ENCODE measurements at regions not wholly inside any gene's neighbourhood (a gene's known extent, or its start where the extent isn't known, plus 50 kb on each side); places are given as distances from the start of the nearest gene placed in this dataset.
"Not testable (repeated sequence)": the region's sequence is repeated elsewhere in the genome, so short reads cannot be mapped to it uniquely, and the experiment has no call there.

DNA sequence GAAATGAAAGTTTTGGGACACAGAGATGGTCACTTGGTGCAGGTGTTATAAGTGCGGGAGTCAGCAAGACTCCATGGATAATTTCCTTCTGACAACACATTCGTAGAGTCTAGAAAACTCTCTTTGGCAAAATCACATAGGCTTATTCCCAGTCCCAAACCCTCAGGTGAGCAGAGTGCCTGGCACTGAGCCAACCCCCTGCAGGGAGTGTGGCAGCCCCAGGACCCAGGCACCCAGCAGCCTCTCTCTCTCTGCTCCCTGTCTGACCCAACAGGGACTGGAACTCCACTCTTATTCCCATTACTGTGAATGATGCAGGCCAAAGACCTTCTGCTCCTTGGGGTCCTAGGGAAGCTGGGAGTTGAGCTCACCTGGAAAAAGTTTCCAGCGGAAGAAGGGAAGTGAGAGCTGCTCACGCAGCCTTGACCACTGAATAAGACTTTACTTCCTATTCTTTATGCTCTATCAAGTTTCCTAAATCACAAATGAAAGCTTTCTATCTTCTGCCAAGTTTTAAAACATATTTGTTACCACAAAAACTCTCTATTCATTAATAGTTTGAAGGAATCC, 132.6 kb upstream of the ETV3 start:
- DNase-seq (ENCODE audit: low read depth in 1 of 2, low spot score in 1 of 2): no peak

DNA sequence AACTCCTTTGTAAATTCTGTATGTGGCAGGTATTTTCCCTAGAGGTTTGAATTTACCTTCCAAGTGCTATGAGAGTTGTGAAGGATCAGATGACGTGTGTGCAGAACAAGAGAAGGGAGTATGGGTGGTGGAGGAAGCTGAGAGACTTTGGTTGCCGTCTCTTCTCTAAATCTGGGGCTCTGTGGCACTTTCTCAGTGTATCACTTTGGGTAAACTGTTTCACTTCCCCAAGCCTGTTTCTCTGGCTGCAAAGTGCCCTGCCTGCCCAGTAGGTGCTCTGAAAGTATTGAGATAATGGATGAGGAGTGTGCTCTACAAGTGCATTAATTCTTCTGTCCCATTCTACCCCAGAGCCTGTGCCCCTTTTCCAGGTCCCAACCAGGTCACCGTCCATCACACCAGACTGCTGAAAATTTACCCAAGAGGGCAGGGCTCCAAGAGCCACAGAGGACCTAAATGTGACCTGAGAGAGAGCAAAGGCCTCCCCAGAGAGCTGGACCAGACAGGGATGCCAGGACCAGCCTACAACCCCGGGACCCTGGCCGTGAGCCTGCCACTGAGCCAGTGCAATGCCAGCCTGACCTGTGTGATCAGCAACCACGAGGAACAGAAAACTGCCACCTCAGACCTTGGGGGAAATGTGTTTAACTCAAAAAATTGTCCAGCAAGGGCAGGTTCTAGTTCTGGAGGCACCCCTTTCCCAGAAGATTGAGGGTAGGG, 131.6 kb upstream of the ETV3 start:
- DNase-seq (ENCODE audit: low read depth in 1 of 2, low spot score in 1 of 2): no peak

GRCh38 chr1:157262891-157263290, 124.7 kb upstream of the ETV3 start:
- no peak for DNase-seq (ENCODE audit: low read depth in 1 of 2, low spot score in 1 of 2)

DNA sequence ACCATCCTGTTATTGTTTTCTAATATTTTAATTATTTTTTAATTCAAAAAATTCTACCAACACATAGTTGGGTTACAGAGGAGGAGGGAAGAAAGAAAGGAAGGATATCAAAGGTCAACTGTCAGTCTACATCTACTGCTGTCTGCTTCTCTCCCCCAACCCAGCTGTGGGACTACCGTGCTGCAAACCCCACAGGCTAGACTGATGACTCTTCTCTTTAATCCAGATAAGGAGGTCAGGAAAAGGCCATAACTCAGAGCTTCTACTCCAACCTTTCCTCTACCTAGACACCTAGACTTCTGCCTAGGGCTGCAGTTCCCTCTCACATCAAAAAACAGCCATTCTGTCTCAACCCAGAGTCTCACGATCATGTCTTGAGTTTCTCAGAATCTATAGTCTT, 124.2 kb upstream of the ETV3 start:
- DNase-seq (ENCODE audit: low read depth in 1 of 2, low spot score in 1 of 2): no peak

GRCh38 chr1:157255891-157256290, 117.7 kb upstream of the ETV3 start:
- not testable (repeated sequence) for DNase-seq (ENCODE audit: low read depth in 1 of 2, low spot score in 1 of 2)

- DNase-seq (ENCODE audit: low read depth in 1 of 2, low spot score in 1 of 2): not testable (repeated sequence)
Measured at GRCh38 chr1:157254183-157254582, 116.0 kb upstream of the ETV3 start.

DNA sequence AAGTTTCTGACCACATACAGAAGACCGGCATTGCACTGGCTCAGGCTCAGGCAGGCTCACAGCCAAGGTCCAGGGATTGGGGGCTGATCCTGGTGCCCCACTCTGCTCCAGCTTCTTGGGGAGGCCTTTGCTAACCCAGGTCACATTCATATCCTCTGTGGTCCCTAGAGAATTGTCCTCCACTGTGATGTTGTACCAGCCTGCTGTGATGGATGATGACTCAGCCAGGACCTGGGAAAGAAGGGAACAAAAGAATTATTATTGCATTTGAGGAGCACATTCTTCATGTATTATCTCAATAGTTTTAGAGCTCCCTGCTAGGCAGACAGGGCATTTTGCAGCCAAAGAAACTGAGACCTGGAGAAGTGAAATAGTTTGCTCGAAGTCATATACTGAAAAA, 114.3 kb upstream of the ETV3 start:
- no peak for DNase-seq (ENCODE audit: low read depth in 1 of 2, low spot score in 1 of 2)

- no peak for DNase-seq (ENCODE audit: low read depth in 1 of 2, low spot score in 1 of 2)
Measured at GRCh38 chr1:157249739-157250138, 111.5 kb upstream of the ETV3 start.

DNA sequence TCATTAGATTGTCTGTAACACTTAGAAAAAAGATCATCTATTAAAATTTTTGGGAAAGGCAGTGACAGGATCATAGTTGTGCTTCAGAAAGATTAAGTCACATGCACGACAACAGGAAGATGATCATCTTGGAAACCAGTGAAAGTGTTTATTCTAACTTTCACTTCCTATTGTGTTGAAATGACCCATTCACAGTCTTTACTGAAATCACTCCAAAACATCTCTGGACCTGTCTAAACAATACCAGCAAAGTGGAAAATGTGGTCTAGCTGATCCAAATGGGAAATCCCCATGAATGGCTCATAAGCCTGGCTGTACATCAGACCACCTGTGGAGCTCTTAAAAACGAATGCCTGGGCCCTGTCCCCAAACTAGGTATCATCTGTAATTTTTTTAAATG, 111.1 kb upstream of the ETV3 start:
- no peak for DNase-seq (ENCODE audit: low read depth in 1 of 2, low spot score in 1 of 2)

DNA sequence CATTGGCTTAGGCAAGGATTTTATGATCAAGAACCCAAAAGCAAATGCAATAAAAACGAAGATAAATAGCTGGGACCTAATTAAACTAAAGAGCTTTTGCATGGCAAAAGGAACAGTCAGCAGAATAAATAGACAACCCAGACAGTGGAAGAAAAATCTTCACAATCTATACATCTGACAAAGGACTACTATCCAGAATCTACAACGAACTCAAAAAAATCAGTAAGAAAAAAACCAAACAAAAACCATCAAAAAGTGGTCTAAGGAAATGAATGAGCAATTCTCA, 109.5 kb upstream of the ETV3 start:
- DNase-seq (ENCODE audit: low read depth in 1 of 2, low spot score in 1 of 2): not testable (repeated sequence)

GRCh38 chr1:157247005-157247763, 109.0 kb upstream of the ETV3 start:
- DNase-seq (ENCODE audit: low read depth in 1 of 2, low spot score in 1 of 2): no peak

DNA sequence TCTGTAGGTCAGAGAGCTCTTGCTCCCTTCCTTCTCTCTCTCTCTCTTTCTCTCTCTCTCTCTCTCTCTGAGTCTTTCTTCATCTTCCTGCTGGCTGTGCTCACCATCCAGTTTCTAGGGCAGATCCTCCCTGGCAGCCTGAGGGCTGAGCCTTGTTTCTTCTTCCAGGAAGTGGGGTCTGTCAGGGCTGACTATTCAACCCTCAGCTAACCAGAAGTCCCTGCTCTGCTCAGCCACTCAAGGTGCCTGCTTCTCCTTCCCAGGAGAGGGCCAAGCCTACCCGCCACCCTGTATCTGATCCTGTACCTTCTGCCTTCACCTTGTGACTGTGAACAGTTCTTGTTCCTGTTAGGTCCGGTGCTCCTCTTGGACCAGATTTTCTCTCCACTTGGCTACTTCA, 107.6 kb upstream of the ETV3 start:
- no peak for DNase-seq (ENCODE audit: low read depth in 1 of 2, low spot score in 1 of 2)

DNA sequence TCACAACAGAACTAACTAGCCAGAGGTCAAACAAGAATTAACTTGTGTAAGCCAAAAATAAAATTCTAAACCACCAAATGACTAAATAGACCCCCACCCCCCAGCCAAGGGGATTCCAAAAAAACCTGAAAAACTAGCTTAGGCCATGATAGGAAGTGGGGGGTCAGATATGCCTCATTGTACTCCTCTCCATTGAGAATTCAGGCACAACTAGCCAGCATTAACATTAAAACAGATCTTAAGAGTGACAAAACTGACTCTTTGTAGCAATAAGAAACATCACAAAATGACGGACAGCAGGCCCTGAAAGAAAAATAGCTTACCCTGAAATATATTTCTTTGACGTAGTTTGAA, 103.0 kb upstream of the ETV3 start:
- DNase-seq (ENCODE audit: low read depth in 1 of 2, low spot score in 1 of 2): no peak

GRCh38 chr1:157240495-157241184, 102.4 kb upstream of the ETV3 start:
- DNase-seq (ENCODE audit: low read depth in 1 of 2, low spot score in 1 of 2): no peak

DNA sequence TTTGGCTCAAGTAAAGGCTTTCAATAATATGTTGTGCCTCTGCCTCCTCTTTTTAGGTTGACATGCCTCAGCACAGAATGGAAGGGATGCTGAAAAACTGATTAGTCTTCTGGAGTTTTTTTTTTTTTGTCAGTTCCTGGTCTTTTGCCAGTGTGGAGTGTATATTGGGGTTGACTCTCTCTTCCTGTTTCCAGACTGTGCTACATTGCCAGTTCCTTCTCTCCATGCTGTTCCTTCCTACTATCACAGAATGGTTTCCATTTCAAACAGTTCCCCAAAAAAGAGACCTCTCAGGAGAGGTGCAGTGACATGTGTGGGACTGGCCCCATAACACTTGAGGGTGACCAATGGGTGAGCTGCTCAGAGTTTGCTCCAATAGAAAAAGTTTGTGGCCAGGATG, 101.7 kb upstream of the ETV3 start:
- DNase-seq (ENCODE audit: low read depth in 1 of 2, low spot score in 1 of 2): no peak

DNA sequence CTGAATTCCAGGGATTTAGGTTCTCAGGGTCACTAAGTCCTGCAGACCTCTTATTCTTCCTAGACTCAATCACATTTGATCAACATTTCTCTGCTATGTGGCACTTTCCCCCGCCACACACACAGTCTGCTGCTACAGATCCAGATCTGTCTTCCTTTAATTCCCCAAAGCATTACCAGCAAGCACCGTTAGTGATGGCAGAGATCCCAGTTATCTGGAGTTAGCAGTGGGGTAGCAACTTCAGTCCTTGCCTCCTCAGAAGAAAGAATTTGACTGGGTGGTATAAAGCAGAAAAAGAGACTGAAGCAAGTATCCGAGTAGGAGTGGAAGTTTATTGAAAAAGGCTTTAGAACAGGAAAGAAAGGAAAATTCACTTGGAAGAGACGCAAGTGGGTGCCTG, 100.4 kb upstream of the ETV3 start:
- DNase-seq (ENCODE audit: low read depth in 1 of 2, low spot score in 1 of 2): no peak

GRCh38 chr1:157237981-157238380, 99.8 kb upstream of the ETV3 start:
- DNase-seq (ENCODE audit: low read depth in 1 of 2, low spot score in 1 of 2): no peak

DNA sequence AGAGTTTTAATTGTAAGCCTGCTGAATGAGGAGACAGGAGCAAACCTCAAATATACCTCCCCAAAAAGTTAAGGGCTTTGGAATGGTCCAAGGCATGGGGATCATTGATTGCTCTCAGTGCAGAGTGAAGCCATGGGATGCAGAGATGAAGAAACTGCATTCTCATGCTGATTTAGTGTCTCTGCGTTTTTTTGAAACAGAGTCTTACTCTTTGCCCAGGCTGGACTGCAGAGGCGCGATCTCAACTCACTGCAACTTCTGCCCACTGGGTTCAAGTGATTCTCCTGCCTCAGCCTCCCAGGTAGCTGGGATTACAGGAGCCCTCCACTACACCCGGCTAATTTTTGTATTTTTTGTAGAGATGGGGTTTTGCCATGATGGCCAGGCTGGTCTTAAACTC, 99.3 kb upstream of the ETV3 start:
- no peak for DNase-seq (ENCODE audit: low read depth in 1 of 2, low spot score in 1 of 2)

DNA sequence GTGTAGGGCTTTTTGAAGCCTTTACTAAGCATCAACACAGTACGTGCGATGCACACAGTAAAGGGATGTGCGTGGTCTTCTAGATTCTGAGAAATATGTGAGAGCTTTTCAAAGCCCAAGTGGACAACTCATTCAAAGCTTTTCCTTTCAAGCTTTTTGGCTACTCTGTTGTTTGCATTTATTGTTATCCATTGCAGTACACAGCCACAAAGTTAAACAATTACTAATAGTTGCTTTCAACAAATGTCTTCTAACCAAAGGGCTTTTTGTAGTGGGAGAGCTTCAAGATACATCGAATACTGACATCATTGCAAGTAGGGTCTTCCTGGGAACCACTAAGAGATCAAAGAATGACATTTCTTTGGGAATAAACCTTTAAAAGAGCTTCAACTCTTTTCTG, 97.9 kb upstream of the ETV3 start:
- DNase-seq (ENCODE audit: low read depth in 1 of 2, low spot score in 1 of 2): no peak

DNA sequence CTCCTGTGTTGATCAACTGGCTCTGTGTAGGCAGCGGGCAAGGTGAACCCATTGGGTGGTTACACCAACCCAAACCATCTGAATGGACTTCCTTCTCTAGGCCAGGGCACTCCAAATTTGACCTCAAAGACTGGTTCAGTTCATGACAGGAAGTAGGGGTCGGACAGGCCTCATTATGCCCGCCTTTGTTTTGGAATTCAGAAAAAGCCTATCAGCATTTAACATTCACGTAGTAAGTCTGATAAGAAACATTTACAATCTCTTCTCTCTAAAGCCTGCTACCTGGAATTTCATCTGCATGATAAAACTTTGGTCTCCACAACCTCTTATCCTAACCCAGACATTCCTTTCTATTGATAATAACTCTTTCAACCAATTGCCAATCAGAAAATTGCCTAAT, 97.1 kb upstream of the ETV3 start:
- no peak for DNase-seq (ENCODE audit: low read depth in 1 of 2, low spot score in 1 of 2)

DNA sequence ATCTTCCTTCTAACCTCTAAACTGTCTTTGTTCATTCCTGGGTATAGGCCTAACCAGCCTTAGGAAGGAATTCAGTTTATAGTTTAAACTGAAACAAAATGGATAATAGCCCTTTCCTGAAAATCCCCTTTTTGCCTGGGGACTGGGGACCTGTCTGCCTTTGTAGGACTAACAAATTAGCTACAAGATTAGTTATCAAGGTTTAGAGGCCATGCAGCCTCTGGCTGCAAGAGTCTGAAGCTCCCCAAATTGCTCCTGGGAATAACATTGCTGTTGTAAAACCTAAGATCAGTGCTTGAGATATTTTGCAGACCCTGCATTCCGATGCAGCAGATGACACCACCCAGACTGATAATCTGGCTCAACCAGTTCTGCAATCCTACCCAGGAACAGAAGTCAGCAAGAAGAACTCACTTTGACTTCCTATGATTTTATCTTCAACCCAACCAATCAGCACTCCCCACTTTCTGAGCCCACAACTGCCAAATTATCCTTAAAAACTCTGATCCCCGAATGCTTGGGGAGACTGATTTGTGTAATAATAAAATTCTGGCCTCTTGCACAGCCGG, 96.6 kb upstream of the ETV3 start:
- DNase-seq (ENCODE audit: low read depth in 1 of 2, low spot score in 1 of 2): no peak

GRCh38 chr1:157233131-157233530, 94.9 kb upstream of the ETV3 start:
- DNase-seq (ENCODE audit: low read depth in 1 of 2, low spot score in 1 of 2): no peak
